Peyer's patch (tissue), 4 donors: ENCODE measurements at regions not wholly inside any gene's neighbourhood (a gene's known extent, or its start where the extent isn't known, plus 50 kb on each side); places are given as distances from the start of the nearest gene placed in this dataset.

ENCODE experiments used
- DNase-seq, 3 donors: peaks; one replicate each; pipeline ENCODE4 v3.0.0-alpha.2; 2017 to 2019
- H3K27ac ChIP-seq, 4 donors: fragments of 200-600 bp; sonication (generic); one replicate each; pipeline ENCODE4 v1.5.1; 2016 to 2019
- H3K27me3 ChIP-seq, 2 donors: fragments of 200-600 bp; sonication (generic); one replicate each; pipeline ENCODE4 v1.5.1; 2019
- H3K36me3 ChIP-seq, 3 donors: fragments of 200-600 bp; sonication (generic); one replicate each; pipeline ENCODE4 v1.5.1; 2016 to 2019
- H3K4me1 ChIP-seq, 4 donors: fragments of 200-600 bp; sonication (generic); one replicate each; pipeline ENCODE4 v1.5.1; 2016 to 2019
- H3K4me3 ChIP-seq, 4 donors: fragments of 200-600 bp; sonication (generic); 1 replicate in 3 of 4; 2 replicates in 1 of 4; pipeline ENCODE4 v1.5.1; 2016 to 2019; ENCODE audit warnings: mild to moderate bottlenecking in 1 of 4
- H3K9me3 ChIP-seq, 4 donors: fragments of 200-600 bp; sonication (generic); one replicate each; pipeline ENCODE4 v1.5.1; 2016 to 2019; ENCODE audit warnings: mild to moderate bottlenecking in 1 of 4
- POLR2A ChIP-seq, 2 donors: fragments of 450-650 bp; IDR thresholded peaks; one replicate each; pipeline ENCODE4 v1.5.1; 2017; ENCODE audit warnings: antibody characterized with exemption in 2 of 2, mild to moderate bottlenecking in 2 of 2, moderate library complexity in 2 of 2
- TF ChIP-seq, protein P1 (sequence below), 6 experiments: fragments of 450-650 bp in 4 of 6; fragments of 200-600 bp in 2 of 6; sonication (generic) in 1 of 6; IDR thresholded peaks; one replicate each; pipeline ENCODE4 v1.5.1; 2017 to 2019; ENCODE audit warnings: antibody characterized with exemption in 6 of 6, mild to moderate bottlenecking in 3 of 6, moderate library complexity in 1 of 6

DNA sequence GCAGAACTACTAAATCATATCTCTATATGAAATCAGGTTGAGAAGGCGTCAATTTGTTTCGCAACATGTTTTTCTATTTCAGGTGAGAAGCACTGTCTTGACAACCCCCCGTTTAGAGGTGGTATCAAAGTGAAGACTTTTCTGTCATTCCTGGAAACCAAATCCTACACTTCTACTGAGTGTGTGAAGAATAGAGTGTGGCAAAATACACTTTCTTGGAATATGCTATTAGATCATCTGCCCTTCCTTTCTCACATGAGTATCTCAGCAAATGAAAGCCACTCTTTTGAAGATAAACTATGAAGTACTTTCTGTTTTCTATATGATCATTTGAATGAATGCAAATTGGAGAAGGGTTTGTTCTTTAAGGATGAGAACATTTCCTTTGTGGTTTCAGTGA, 174.0 kb upstream of the FMR1 start:
- H3K36me3 ChIP-seq: no peaks in the 10 kb centered on the region
- H3K4me3 ChIP-seq: no peak overlapping the region
- H3K27me3 ChIP-seq: no peaks in the 10 kb centered on the region
- no peak overlapping the region for H3K27ac ChIP-seq
- H3K4me1 ChIP-seq: no peaks in the 10 kb centered on the region
- TF ChIP-seq, protein P1, sequence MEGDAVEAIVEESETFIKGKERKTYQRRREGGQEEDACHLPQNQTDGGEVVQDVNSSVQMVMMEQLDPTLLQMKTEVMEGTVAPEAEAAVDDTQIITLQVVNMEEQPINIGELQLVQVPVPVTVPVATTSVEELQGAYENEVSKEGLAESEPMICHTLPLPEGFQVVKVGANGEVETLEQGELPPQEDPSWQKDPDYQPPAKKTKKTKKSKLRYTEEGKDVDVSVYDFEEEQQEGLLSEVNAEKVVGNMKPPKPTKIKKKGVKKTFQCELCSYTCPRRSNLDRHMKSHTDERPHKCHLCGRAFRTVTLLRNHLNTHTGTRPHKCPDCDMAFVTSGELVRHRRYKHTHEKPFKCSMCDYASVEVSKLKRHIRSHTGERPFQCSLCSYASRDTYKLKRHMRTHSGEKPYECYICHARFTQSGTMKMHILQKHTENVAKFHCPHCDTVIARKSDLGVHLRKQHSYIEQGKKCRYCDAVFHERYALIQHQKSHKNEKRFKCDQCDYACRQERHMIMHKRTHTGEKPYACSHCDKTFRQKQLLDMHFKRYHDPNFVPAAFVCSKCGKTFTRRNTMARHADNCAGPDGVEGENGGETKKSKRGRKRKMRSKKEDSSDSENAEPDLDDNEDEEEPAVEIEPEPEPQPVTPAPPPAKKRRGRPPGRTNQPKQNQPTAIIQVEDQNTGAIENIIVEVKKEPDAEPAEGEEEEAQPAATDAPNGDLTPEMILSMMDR (IDR thresholded peaks at IDR 0.05): no peak
- H3K9me3 ChIP-seq: no peaks in the 10 kb centered on the region
- no peak for DNase-seq

DNA sequence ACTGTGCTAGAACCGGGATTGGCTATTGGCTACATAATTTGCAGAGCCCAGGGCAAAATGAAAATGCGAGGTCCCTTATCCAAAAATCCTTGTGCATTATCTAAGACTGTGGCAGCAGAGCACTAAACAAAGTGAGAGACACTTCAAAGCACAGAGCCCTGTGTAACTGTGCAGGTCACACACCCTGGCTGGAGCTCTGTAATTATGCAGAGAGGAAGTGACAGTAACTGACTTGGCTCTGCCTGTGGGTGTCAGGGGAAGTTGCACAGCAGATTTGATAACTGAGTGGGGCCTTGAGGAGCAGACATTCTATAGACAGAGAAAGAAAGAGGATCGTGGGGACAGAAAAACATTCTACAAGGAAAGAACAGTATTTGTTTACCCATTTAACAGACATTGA, 173.5 kb upstream of the FMR1 start:
- Histone ChIP-seq H3K9me3 (no peaks in the 10 kb centered on the region), H3K27ac (no peak overlapping the region), H3K27me3 (no peaks in the 10 kb centered on the region), H3K4me3 (no peak overlapping the region), H3K4me1 (no peaks in the 10 kb centered on the region), H3K36me3 (no peaks in the 10 kb centered on the region)
- TF ChIP-seq, protein P1 (IDR thresholded peaks at IDR 0.05): no peak
- TF ChIP-seq POLR2A (IDR thresholded peaks at IDR 0.05): no peak
- DNase-seq: no peak

DNA sequence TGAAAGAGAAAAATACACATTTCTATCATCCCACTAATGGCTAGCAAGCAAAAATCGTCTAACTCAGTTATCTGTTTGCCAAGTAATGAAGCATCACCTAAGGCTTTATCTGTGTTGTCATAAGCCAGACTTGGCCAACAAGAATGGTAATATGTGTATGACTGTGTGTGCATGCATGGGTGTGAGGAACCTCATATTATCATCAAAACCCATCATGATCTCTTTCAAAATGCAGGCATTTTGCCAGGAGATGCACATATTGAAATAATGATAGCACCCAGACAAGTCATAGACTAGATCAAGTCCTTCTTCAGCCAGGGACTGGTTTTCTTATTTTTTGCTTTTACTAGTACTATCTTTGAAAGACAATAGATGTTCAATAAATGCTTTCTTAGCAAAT, 172.5 kb upstream of the FMR1 start:
- Histone ChIP-seq H3K36me3 (no peaks in the 10 kb centered on the region), H3K27ac (no peak overlapping the region)

DNA sequence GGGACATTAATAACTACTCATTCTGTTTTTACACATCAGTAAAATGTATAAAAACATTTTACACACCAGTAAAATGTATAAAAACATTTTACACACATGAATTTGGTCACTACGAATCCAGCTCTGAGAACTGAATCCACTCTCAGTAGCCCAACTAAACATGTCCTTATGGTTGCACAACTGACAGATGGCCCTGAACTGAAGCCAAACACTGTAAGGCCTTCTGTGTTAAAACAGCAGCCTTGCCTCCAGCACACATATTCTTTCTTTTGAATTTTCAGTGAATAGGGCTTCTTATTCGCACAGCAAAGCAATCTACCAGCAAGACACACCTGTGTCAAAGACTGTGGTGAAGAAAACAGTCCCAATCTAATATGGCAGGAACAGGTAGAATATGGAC, 169.9 kb upstream of the FMR1 start:
- Histone ChIP-seq H3K4me3 (no peak overlapping the region), H3K27ac (no peak overlapping the region), H3K4me1 (no peaks in the 10 kb centered on the region), H3K36me3 (no peaks in the 10 kb centered on the region), H3K9me3 (no peaks in the 10 kb centered on the region), H3K27me3 (no peaks in the 10 kb centered on the region)
- TF ChIP-seq POLR2A (IDR thresholded peaks at IDR 0.05): no peak
- TF ChIP-seq, protein P1 (IDR thresholded peaks at IDR 0.05): no peak
- DNase-seq: no peak

More for the DNA sequence above, 172.5 kb upstream of the FMR1 start:
- TF ChIP-seq POLR2A (IDR thresholded peaks at IDR 0.05): no peak
- TF ChIP-seq, protein P1 (IDR thresholded peaks at IDR 0.05): no peak
- no peak for DNase-seq
- Histone ChIP-seq H3K4me1 (no peaks in the 10 kb centered on the region), H3K4me3 (no peak overlapping the region), H3K9me3 (no peaks in the 10 kb centered on the region), H3K27me3 (no peaks in the 10 kb centered on the region)

DNA sequence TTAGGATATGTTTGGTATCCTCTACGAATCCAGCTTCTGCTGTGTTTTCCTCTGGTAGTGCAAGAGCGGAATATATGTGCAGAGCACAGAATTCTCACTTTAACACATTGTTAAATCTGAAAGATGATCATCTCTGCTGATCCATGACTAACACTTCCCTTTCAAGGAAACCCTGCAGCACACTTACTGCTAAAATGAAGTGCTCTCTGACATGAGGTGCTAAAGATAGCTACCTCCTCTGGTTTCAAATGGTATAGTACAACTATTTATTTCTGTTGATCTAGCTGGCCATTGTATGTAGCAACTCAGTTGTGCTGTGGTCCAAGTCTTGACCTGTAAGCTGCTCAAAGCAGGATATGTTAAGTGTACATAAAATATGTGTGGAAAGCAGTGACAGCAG, 162.4 kb upstream of the FMR1 start:
- no peak overlapping the region for H3K4me3 ChIP-seq
- no peaks in the 10 kb centered on the region for H3K27me3 ChIP-seq
- no peak for DNase-seq
- no peaks in the 10 kb centered on the region for H3K36me3 ChIP-seq
- H3K9me3 ChIP-seq: no peaks in the 10 kb centered on the region
- H3K4me1 ChIP-seq: no peaks in the 10 kb centered on the region
- TF ChIP-seq POLR2A (IDR thresholded peaks at IDR 0.05): no peak
- TF ChIP-seq, protein P1 (IDR thresholded peaks at IDR 0.05): no peak
- no peak overlapping the region for H3K27ac ChIP-seq

DNA sequence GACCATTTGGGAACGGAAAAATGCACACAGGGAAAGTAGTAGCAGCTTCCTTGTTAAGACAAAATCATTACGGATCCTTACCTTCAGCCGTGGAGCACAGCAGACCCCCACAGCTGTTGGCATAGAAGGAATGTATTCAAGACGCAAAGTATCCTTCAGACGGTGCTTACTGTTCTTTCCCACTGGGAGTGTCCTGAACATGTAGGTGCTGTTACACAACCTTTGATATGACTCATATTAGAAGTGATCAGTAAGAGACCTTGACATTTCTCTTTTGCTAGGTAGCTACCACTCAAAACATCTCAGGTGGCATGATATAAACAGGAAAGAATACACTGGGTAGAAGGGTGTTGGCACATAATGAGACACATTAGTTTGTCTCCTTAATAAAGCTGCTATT, 154.0 kb upstream of the FMR1 start:
- Histone ChIP-seq H3K27me3 (no peaks in the 10 kb centered on the region), H3K9me3 (no peaks in the 10 kb centered on the region), H3K36me3 (no peaks in the 10 kb centered on the region), H3K4me3 (no peak overlapping the region), H3K27ac (no peak overlapping the region), H3K4me1 (no peaks in the 10 kb centered on the region)
- DNase-seq: no peak
- no peak for TF ChIP-seq POLR2A (IDR thresholded peaks at IDR 0.05)
- TF ChIP-seq, protein P1 (IDR thresholded peaks at IDR 0.05): no peak
